ENCODE measurements at regions not wholly inside any gene's neighbourhood (a gene's known extent, or its start where the extent isn't known, plus 50 kb on each side); places are given as distances from the start of the nearest gene placed in this dataset.
"Not testable (repeated sequence)": the region's sequence is repeated elsewhere in the genome, so short reads cannot be mapped to it uniquely, and the experiment has no call there.

DNA sequence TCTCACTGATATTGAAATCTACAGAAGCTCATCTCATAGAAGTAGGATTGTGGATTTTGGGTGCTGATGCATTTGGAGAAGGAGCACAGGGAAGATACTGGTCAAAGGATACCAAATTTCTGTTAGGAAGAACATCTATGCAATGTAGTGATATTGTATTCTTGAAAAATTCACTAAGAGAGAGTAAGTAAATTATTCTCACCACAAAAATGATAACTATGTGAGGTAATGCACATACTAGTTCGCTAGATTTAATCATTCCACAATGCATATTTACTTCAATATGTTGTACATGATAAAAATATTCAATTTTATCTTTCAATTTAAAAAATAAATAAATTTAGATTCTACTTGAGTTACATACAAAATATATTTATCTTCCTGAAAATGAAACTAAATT is 2040.5 kb upstream of the C9orf72 start:
- Mint-ChIP-seq H3K4me3 (no peak overlapping the region), H3K27ac (no peak overlapping the region), H3K27me3 (no peaks in the 10 kb centered on the region), H3K4me1 (ENCODE audit: low read depth in 2 of 2) (no peaks in the 10 kb centered on the region), H3K9me3 (peaks cover 9% of the 10 kb centered on the region), H3K36me3 (peaks cover 10% of the 10 kb centered on the region)
- DNase-seq (ENCODE audit: low spot score) (no peak), ATAC-seq (no peak)

DNA sequence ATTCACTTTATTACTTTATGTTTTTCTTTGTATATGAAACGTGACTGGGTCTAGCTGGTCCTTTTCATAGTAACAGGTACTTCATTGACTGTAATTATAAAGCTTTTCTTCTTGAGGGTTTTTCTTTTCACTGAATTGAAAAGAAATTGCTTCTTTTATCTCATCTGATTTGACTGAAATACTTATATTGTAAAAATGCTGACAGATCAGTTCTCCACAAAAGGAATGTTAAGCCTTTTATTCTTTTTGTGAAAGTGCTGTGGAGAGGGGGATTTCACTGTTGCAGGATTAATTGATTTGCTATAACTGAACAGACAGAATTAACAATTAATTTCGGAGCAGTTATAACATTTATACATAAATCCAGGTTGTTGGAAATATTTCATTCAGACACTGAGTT is 2043.6 kb upstream of the C9orf72 start:
- ATAC-seq = no peak
- no peak for DNase-seq (ENCODE audit: low spot score)
- Mint-ChIP-seq H3K9me3 (peaks cover 6% of the 10 kb centered on the region), H3K27ac (no peak overlapping the region), H3K4me1 (ENCODE audit: low read depth in 2 of 2) (no peaks in the 10 kb centered on the region), H3K4me3 (no peak overlapping the region), H3K27me3 (no peaks in the 10 kb centered on the region), H3K36me3 (peaks cover 5% of the 10 kb centered on the region)

DNA sequence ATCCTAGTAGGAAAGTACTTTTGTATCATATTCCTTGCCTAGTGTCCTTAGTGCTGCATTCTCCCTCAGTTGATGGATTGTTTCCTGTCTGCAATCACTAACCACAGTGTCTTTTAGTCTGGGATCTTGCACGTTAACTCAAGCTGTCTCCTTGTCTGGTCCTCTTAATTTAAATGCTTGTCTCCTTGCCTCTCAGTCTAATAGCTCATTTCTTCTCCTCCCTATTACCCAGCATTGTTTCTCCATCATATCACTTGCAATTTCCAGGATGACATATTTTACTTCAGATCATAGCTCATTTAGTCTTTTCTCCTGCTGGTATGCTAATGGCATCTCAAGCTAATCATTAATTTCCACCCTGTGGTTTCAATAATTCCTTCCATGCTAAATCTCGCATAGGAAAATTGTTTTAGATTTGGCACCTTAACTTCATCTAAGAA is 2052.0 kb upstream of the C9orf72 start:
- Mint-ChIP-seq H3K27ac (no peak overlapping the region), H3K27me3 (no peaks in the 10 kb centered on the region), H3K4me3 (no peak overlapping the region), H3K36me3 (peaks cover 6% of the 10 kb centered on the region), H3K9me3 (peaks cover 8% of the 10 kb centered on the region), H3K4me1 (ENCODE audit: low read depth in 2 of 2) (peaks cover 0 to 3% of the 10 kb centered on the region in 2 donors)
- DNase-seq (ENCODE audit: low spot score) (no peak), ATAC-seq (no peak)

DNA sequence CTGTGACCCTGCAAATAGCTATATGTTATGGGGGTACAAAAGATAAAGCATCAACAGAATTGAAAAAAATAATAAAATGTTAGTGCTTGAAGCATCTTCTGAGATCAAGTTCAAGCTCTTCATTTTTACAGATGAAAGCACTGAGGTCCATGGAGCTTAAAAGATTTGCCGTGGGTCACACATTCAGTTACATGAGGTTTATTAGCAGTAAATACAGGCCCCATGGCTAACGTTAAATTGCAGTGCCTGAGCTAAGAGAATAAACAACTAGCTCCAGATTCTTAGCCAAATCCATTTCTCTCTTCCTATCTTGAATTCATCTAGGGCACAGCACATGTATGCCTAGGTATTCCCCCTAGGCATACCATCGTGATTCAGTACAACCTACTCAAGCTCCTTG is 2052.7 kb upstream of the C9orf72 start:
- H3K4me3 Mint-ChIP-seq = no peak overlapping the region
- peaks cover 0 to 3% of the 10 kb centered on the region in 2 donors for H3K4me1 Mint-ChIP-seq (ENCODE audit: low read depth in 2 of 2)
- H3K27ac Mint-ChIP-seq = no peak overlapping the region
- ATAC-seq (no peak), DNase-seq (ENCODE audit: low spot score) (no peak)
- H3K27me3 Mint-ChIP-seq = no peaks in the 10 kb centered on the region
- peaks cover 8% of the 10 kb centered on the region for H3K9me3 Mint-ChIP-seq
- H3K36me3 Mint-ChIP-seq = peaks cover 6% of the 10 kb centered on the region

DNA sequence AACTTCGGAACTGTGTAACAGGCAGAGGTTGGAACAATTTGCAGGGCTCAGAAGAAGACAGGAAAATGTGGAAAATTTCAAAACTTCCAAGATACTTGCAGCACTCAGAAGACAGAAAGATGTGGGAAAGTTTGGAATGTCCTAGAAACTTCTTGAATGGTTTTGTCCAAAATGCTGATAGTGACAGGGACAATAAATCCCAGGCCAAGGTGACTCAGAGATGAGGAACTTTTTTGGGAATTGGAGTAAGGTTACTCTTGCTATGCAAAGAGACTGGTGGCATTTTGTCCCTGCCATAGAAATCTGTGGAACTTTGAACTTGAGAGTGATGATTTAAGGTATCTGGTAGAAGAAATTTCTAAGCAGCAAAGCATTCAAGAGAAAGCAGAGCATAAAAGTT is 2055.6 kb upstream of the C9orf72 start:
- not testable (repeated sequence) for H3K4me3 Mint-ChIP-seq; H3K27me3 Mint-ChIP-seq; DNase-seq (ENCODE audit: low spot score); H3K36me3 Mint-ChIP-seq; ATAC-seq; H3K27ac Mint-ChIP-seq; H3K4me1 Mint-ChIP-seq (ENCODE audit: low read depth in 2 of 2)
- H3K9me3 Mint-ChIP-seq = peaks cover 12% of the 10 kb centered on the region

DNA sequence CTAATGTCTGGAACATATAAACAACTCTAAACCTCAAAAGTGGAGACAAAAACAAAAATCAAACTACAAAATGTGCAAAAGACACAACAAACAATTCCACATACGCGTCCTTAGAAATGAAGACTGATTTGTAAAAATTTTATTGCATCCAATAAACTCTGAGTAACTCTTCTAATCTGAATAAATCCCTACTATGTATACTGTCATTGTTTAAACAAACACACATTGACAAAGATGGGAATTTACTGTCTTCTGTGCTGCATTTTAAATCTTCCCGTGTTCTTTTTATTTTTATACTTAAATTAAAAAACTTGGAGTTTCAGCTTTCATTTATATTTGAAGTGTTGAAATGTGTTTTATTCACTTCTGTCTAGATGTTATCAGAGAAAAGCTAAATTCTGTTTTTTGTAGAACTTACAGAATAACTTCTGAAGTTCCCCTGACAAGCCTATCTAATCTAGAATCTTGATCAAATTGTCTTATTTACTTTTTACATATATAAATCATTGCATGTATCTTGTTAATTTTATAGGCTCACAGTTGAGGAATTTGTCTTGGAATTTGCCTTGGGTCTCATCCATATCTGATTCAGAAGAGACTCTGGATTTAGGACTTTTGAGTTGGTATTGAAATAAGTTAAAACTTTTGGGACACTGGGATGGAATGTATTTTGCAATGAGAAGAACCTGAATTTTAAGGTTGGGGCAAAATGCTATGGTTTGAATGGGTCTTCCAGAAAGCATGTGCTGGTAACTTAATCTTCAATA is 2064.4 kb upstream of the C9orf72 start:
- Mint-ChIP-seq H3K9me3 (peaks cover 7% of the 10 kb centered on the region), H3K4me1 (ENCODE audit: low read depth in 2 of 2) (no peaks in the 10 kb centered on the region), H3K27ac (no peak overlapping the region), H3K36me3 (no peaks in the 10 kb centered on the region), H3K4me3 (no peak overlapping the region), H3K27me3 (no peaks in the 10 kb centered on the region)
- DNase-seq (ENCODE audit: low spot score) = no peak
- no peak for ATAC-seq

DNA sequence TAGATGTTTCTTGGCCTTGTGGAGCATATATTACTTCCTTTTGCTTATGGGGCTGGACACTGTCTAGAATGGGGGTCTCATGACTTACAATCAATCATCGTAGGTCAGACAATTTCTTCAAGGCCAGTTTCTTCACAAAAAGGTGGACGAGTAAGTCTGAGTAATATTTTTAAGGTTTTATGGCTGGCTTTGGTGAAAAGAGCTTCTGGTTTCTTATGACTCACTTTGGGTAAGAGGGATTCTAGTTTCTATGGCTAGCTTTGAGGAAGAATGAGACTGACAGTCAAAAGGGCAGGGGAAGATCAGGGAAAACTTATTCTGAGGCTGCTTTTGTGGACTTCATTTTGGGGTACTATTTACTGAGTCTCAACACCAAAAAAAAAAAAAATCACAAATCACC is 2067.2 kb upstream of the C9orf72 start:
- DNase-seq (ENCODE audit: low spot score) (no peak), ATAC-seq (no peak)
- Mint-ChIP-seq H3K27ac (no peak overlapping the region), H3K36me3 (no peaks in the 10 kb centered on the region), H3K4me1 (ENCODE audit: low read depth in 2 of 2) (no peaks in the 10 kb centered on the region), H3K27me3 (no peaks in the 10 kb centered on the region), H3K4me3 (no peak overlapping the region), H3K9me3 (peaks cover 3% of the 10 kb centered on the region)

DNA sequence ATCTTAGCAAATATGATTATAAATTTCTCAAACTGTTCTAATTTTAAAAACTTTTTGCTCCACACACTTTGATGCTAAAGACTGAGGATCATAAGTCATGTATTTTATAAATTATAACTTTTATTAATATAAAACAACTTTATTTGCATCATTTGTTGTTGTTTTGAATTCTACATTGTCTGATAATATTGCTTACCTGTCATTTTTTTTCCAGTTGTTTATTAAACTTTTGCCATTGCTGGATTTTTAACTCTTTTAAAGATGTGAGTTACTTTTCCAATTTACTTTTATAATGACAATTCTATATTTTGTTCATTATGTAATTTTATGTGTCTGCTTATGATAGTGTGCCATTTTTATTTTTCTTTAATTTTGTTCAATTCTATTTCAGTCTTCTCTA is 2071.2 kb upstream of the C9orf72 start:
- Mint-ChIP-seq H3K4me1 (ENCODE audit: low read depth in 2 of 2) (no peaks in the 10 kb centered on the region), H3K4me3 (no peak overlapping the region), H3K27ac (no peak overlapping the region), H3K9me3 (no peaks in the 10 kb centered on the region), H3K27me3 (no peaks in the 10 kb centered on the region), H3K36me3 (no peaks in the 10 kb centered on the region)
- ATAC-seq = no peak
- DNase-seq (ENCODE audit: low spot score) = no peak

DNA sequence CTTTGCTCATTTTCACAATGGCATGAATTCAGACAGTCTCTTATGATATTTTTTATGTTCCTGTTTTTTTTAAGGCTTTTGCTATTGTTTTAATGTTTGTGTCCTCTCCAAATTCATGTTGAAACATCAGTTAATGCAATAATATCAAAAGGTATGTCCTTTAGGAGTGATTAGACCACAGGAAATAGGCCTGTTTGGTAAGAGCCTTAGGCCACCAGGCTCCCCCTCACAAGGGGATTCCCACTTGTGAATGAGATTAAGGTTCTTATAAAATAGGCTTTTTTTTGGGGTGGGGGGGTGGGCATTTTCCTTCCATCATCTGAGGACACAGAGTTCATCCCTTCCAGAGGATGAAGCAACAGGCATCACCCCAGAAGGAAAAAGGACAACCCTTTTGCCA is 2074.2 kb upstream of the C9orf72 start:
- H3K27me3 Mint-ChIP-seq = no peaks in the 10 kb centered on the region
- H3K4me3 Mint-ChIP-seq = no peak overlapping the region
- H3K36me3 Mint-ChIP-seq = no peaks in the 10 kb centered on the region
- H3K27ac Mint-ChIP-seq = no peak overlapping the region
- ATAC-seq = no peak
- DNase-seq (ENCODE audit: low spot score) = no peak
- no peaks in the 10 kb centered on the region for H3K4me1 Mint-ChIP-seq (ENCODE audit: low read depth in 2 of 2)
- peaks cover 4% of the 10 kb centered on the region for H3K9me3 Mint-ChIP-seq

DNA sequence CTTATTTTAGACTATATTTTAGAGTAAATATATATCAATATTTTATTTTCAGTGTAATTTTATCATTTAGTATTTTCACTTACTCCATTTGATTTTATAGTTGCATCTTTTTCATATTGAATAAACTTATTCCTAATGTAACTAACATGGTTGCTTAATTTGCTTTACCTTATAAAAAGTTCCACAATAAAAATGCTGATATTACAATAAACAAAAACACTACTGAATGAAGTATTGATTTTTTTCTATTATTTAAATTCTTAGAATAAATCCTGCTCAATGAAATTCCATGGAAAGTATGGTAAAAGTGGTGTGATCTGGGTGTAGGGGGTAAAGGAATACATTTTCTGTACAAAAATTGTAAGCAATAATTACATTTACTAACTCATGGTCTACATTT is 2074.9 kb upstream of the C9orf72 start:
- no peak for ATAC-seq
- H3K36me3 Mint-ChIP-seq = no peaks in the 10 kb centered on the region
- no peak overlapping the region for H3K4me3 Mint-ChIP-seq
- DNase-seq (ENCODE audit: low spot score) = no peak
- no peaks in the 10 kb centered on the region for H3K4me1 Mint-ChIP-seq (ENCODE audit: low read depth in 2 of 2)
- H3K27me3 Mint-ChIP-seq = no peaks in the 10 kb centered on the region
- H3K9me3 Mint-ChIP-seq = peaks cover 4% of the 10 kb centered on the region
- H3K27ac Mint-ChIP-seq = no peak overlapping the region

DNA sequence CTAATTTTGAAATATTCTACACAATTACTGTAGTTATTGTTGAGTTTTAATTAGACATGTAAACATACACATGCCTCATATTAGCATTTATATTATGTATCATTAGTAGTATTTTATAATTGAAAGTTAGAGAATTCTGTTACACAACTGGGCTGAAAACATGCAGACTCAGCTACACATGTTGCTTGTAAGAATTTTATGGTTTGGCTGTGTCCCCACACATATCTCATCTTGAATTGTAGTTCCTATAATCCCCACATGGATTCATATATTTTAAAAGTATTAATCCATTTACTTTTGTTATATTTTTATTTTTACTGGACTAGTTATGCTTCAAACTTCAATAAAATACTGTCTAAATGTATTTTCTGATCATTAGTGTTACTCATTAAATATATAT is 2075.3 kb upstream of the C9orf72 start:
- Mint-ChIP-seq H3K27ac (no peak overlapping the region), H3K4me1 (ENCODE audit: low read depth in 2 of 2) (no peaks in the 10 kb centered on the region), H3K9me3 (peaks cover 4% of the 10 kb centered on the region), H3K4me3 (no peak overlapping the region), H3K36me3 (no peaks in the 10 kb centered on the region), H3K27me3 (no peaks in the 10 kb centered on the region)
- ATAC-seq = no peak
- DNase-seq (ENCODE audit: low spot score) = no peak

DNA sequence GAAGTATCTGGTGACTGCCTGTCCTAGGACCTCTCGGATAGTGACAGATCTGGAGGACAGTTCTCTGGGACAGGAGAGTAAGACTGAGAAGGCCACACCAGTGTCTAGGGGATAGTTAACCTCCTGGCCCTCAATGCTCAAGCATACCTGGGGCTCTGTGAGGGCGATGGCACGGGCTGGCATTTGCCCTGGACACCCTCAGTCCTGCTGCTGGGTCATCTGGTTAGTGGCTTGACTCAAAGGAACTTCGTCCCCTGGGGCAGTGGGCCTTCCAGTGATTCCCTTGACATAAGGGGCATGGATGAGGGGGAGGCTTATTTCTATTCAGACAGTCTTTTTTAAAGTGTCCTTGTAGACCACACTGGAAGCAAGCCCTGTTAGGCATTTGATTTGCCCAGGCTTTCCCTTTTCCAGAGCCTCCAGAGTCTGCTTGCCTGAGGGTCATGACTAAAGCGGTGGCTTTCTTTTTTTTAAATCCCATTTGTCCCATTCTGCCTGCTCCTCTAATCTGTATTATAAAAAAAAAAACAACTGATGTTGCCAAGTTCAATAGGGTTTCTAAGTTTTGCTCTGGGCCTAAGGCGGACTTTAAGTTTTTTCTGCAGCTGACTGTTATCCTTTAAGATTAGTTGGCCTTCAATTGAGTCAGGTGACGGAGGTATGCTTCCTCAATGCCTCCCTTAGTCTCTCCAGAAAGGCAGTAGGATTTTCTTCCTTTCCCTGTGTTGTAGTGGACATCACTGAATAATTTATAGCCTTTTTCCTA is 2083.5 kb upstream of the C9orf72 start:
- Mint-ChIP-seq H3K27me3 (no peaks in the 10 kb centered on the region), H3K4me1 (ENCODE audit: low read depth in 2 of 2) (no peaks in the 10 kb centered on the region), H3K27ac (no peak overlapping the region), H3K36me3 (peaks cover 13% of the 10 kb centered on the region), H3K4me3 (no peak overlapping the region), H3K9me3 (peaks cover 9% of the 10 kb centered on the region)
- ATAC-seq = no peak
- DNase-seq (ENCODE audit: low spot score) = no peak

DNA sequence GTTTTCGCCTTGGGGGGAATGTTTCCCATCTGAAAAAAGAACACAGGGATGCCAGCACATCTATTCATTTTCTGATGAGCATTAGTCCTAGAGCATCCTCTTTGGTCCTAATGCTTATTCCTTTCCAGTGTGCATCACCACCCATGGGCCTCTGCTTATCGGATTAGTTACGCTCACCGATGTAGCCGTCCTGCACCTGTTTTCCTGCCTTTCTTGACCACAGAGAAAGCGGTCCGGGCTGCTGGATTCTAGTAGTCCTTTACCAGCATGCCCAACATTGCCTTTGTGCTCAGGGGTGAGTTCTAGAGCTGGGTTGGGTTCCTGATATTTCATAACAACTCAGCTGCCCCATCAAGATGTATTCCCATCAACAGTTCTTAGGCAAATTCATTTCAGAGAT is 2084.5 kb upstream of the C9orf72 start:
- Mint-ChIP-seq H3K4me1 (ENCODE audit: low read depth in 2 of 2) (no peaks in the 10 kb centered on the region), H3K27ac (no peak overlapping the region), H3K36me3 (peaks cover 13% of the 10 kb centered on the region), H3K9me3 (peaks cover 9% of the 10 kb centered on the region), H3K27me3 (no peaks in the 10 kb centered on the region), H3K4me3 (no peak overlapping the region)
- DNase-seq (ENCODE audit: low spot score) (no peak), ATAC-seq (no peak)

DNA sequence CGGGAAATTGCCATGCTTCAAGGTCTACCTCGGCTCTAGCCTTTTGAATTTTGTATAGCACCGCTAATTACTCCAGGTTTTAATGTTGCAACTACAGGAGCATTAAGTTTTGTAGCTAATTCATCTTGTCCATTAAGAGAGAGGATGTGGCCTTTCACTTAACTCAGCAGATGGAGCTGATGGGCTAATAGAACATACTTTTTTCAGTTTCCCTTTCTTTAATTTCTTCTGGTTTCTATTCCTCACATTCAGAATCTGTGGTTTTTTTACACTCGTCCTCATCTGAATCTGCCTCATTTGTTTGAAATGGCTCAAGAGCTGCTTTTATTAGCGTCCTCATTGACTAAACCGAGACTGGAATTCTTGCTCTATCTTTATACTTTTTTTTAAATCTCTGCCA is 2085.7 kb upstream of the C9orf72 start:
- DNase-seq (ENCODE audit: low spot score) (no peak), ATAC-seq (no peak)
- Mint-ChIP-seq H3K36me3 (peaks cover 13% of the 10 kb centered on the region), H3K27me3 (no peaks in the 10 kb centered on the region), H3K4me3 (no peak overlapping the region), H3K4me1 (ENCODE audit: low read depth in 2 of 2) (no peaks in the 10 kb centered on the region), H3K9me3 (peaks cover 12% of the 10 kb centered on the region), H3K27ac (no peak overlapping the region)

Data from natural killer cell treated with Interleukin-12 subunit alpha and Interleukin-12 subunit beta and Interleukin-15 and Interleukin-18, amount 100 ng/mL, for 72 hours (primary cell).